HEK293 (cell line): ENCODE measurements at regions not wholly inside any gene's neighbourhood (a gene's known extent, or its start where the extent isn't known, plus 50 kb on each side); places are given as distances from the start of the nearest gene placed in this dataset.

Experiments used
- CTCF ChIA-PET: fragments of 350-600 bp; formaldehyde crosslinking; extraction: SDS; loops from one replicate; lab custom pipeline; 2021; ENCODE audit warnings: antibody characterized with exemption; lab: Yijun Ruan, JAX
- POLR2A ChIA-PET: fragments of 300-600 bp; formaldehyde crosslinking; extraction: SDS; loops from one replicate; lab custom pipeline; 2020; ENCODE audit warnings: antibody characterized with exemption, inconsistent platforms; lab: Yijun Ruan, JAX
- H3K27ac ChIP-seq: fragments of 200-500 bp; sonication (Bioruptor generic); 2 replicates; pipeline ENCODE4 v1.5.1; 2014; ENCODE audit warnings: low read depth, low read length, control low read depth, inconsistent platforms; ENCODE audit errors: extremely low read depth
- H3K36me3 ChIP-seq, 2 experiments: fragments of 200-500 bp in 1 of 2; sonication (Bioruptor generic) in 1 of 2; 1 replicate in 1 of 2; 2 replicates in 1 of 2; pipeline ENCODE4 v1.5.1; 2014 to 2017; ENCODE audit warnings: inconsistent platforms in 2 of 2, low read length in 2 of 2; ENCODE audit not compliant: control insufficient read depth in 2 of 2, insufficient read depth in 1 of 2
- H3K4me1 ChIP-seq: fragments of 200-500 bp; sonication (Bioruptor generic); 2 replicates; pipeline ENCODE4 v1.5.1; 2014; ENCODE audit warnings: mild to moderate bottlenecking, low read length, inconsistent platforms; ENCODE audit not compliant: control insufficient read depth, insufficient read depth
- H3K4me3 ChIP-seq: 2 replicates; pipeline ENCODE4 v1.5.1; 2011; ENCODE audit warnings: low read depth, mild to moderate bottlenecking, control low read depth, low read length, moderate library complexity
- H3K9me3 ChIP-seq: fragments of 200-500 bp; sonication (Bioruptor generic); 2 replicates; pipeline ENCODE4 v1.5.1; 2014; ENCODE audit warnings: low read depth, low read length, inconsistent platforms; ENCODE audit not compliant: control insufficient read depth, insufficient read depth
- KLF16 ChIP-seq: fragments of 450-650 bp; formaldehyde crosslinking; IDR thresholded peaks from 2 replicates; pipeline ENCODE4 v1.5.1; 2017; ENCODE audit warnings: missing biosample characterization, missing genetic modification characterization
- SCRT1 ChIP-seq: fragments of 450-650 bp; formaldehyde crosslinking; IDR thresholded peaks from 2 replicates; pipeline ENCODE4 v1.5.1; 2016; ENCODE audit warnings: missing biosample characterization, missing genetic modification characterization, borderline replicate concordance
- SP7 ChIP-seq: fragments of 450-650 bp; formaldehyde crosslinking; IDR thresholded peaks from 2 replicates; pipeline ENCODE4 v1.5.1; 2016; ENCODE audit warnings: missing biosample characterization, missing genetic modification characterization
- ZFP3 ChIP-seq: fragments of 450-650 bp; formaldehyde crosslinking; IDR thresholded peaks from 2 replicates; pipeline ENCODE4 v1.5.1; 2016; ENCODE audit warnings: low read depth, missing biosample characterization, missing genetic modification characterization
- ZNF140 ChIP-seq: fragments of 450-650 bp; formaldehyde crosslinking; IDR thresholded peaks from 2 replicates; pipeline ENCODE4 v1.5.1; 2016; ENCODE audit warnings: missing biosample characterization, missing genetic modification characterization
- ZNF148 ChIP-seq: fragments of 450-650 bp; formaldehyde crosslinking; IDR thresholded peaks from 2 replicates; pipeline ENCODE4 v1.5.0; 2017; ENCODE audit warnings: missing biosample characterization, missing genetic modification characterization, borderline replicate concordance
- ZNF169 ChIP-seq: fragments of 450-650 bp; formaldehyde crosslinking; IDR thresholded peaks from 2 replicates; pipeline ENCODE4 v1.5.1; 2016; ENCODE audit warnings: missing biosample characterization, missing genetic modification characterization
- ZNF19 ChIP-seq: fragments of 450-650 bp; formaldehyde crosslinking; IDR thresholded peaks from 2 replicates; pipeline ENCODE4; 2016; ENCODE audit warnings: missing biosample characterization, missing genetic modification characterization, low read depth
- ZNF23 ChIP-seq: fragments of 450-650 bp; formaldehyde crosslinking; IDR thresholded peaks from 2 replicates; pipeline ENCODE4 v1.5.1; 2016; ENCODE audit warnings: missing biosample characterization, missing genetic modification characterization, borderline replicate concordance
- ZNF280D ChIP-seq: fragments of 450-650 bp; formaldehyde crosslinking; IDR thresholded peaks from 2 replicates; pipeline ENCODE4 v1.5.1; 2016; ENCODE audit warnings: missing biosample characterization, missing genetic modification characterization
- ZNF302 ChIP-seq: fragments of 450-650 bp; formaldehyde crosslinking; IDR thresholded peaks from 2 replicates; pipeline ENCODE4 v1.5.1; 2016; ENCODE audit warnings: missing biosample characterization, missing genetic modification characterization, low read depth
- ZNF362 ChIP-seq: fragments of 450-650 bp; formaldehyde crosslinking; IDR thresholded peaks from 2 replicates; pipeline ENCODE4 v1.5.1; 2016; ENCODE audit warnings: missing biosample characterization, missing genetic modification characterization
- ZNF398 ChIP-seq: fragments of 450-650 bp; formaldehyde crosslinking; IDR thresholded peaks from 2 replicates; pipeline ENCODE4 v1.5.1; 2017; ENCODE audit warnings: missing biosample characterization, missing genetic modification characterization
- ZNF404 ChIP-seq: fragments of 450-650 bp; formaldehyde crosslinking; IDR thresholded peaks from 2 replicates; pipeline ENCODE4 v1.5.1; 2017; ENCODE audit warnings: missing biosample characterization, missing genetic modification characterization
- ZNF747 ChIP-seq: fragments of 450-650 bp; formaldehyde crosslinking; IDR thresholded peaks from 2 replicates; pipeline ENCODE4 v1.5.1; 2016; ENCODE audit warnings: missing biosample characterization, missing genetic modification characterization
- ZSCAN4 ChIP-seq: fragments of 450-650 bp; formaldehyde crosslinking; IDR thresholded peaks from 2 replicates; pipeline ENCODE4 v1.5.1; 2017; ENCODE audit warnings: missing biosample characterization, missing genetic modification characterization
- TF ChIP-seq, protein P1 (sequence below): fragments of 450-650 bp; formaldehyde crosslinking; IDR thresholded peaks from 2 replicates; pipeline ENCODE4 v1.5.1; 2016; ENCODE audit warnings: missing biosample characterization, missing genetic modification characterization, borderline replicate concordance
- TF ChIP-seq, protein P2 (sequence below): fragments of 450-650 bp; IDR thresholded peaks from 2 replicates; pipeline ENCODE4 v1.5.1; 2018; ENCODE audit warnings: missing biosample characterization, missing genetic modification characterization

DNA sequence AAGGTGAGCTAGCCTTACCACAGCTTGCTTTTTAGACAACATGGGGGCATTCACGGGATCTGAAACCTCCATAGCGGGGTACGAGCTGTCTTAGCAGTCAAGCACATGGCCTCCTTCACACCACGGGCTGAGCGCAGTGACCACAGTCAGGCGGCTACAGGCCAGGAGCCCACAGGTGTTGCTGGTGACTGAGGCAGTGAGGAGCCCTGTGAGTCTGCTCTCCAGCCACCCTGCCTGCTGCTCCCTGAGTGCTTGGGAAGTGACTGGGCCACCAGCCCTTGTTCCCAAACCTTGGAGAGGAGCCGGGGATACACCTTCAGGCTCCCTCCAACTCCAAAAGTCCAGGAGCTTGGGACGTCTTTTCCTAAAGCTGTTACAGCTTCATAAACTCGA is 418.1 kb upstream of the MYT1L start (continued):
- TF ChIP-seq ZNF280D (tag by site-specific recombination) (no peak), KLF16 (no peak), SP7 (tag by site-specific recombination) (no peak), ZNF140 (no peak), ZNF23 (tag by site-specific recombination) (no peak), ZNF302 (tag by site-specific recombination) (no peak)
- TF ChIP-seq, protein P1, sequence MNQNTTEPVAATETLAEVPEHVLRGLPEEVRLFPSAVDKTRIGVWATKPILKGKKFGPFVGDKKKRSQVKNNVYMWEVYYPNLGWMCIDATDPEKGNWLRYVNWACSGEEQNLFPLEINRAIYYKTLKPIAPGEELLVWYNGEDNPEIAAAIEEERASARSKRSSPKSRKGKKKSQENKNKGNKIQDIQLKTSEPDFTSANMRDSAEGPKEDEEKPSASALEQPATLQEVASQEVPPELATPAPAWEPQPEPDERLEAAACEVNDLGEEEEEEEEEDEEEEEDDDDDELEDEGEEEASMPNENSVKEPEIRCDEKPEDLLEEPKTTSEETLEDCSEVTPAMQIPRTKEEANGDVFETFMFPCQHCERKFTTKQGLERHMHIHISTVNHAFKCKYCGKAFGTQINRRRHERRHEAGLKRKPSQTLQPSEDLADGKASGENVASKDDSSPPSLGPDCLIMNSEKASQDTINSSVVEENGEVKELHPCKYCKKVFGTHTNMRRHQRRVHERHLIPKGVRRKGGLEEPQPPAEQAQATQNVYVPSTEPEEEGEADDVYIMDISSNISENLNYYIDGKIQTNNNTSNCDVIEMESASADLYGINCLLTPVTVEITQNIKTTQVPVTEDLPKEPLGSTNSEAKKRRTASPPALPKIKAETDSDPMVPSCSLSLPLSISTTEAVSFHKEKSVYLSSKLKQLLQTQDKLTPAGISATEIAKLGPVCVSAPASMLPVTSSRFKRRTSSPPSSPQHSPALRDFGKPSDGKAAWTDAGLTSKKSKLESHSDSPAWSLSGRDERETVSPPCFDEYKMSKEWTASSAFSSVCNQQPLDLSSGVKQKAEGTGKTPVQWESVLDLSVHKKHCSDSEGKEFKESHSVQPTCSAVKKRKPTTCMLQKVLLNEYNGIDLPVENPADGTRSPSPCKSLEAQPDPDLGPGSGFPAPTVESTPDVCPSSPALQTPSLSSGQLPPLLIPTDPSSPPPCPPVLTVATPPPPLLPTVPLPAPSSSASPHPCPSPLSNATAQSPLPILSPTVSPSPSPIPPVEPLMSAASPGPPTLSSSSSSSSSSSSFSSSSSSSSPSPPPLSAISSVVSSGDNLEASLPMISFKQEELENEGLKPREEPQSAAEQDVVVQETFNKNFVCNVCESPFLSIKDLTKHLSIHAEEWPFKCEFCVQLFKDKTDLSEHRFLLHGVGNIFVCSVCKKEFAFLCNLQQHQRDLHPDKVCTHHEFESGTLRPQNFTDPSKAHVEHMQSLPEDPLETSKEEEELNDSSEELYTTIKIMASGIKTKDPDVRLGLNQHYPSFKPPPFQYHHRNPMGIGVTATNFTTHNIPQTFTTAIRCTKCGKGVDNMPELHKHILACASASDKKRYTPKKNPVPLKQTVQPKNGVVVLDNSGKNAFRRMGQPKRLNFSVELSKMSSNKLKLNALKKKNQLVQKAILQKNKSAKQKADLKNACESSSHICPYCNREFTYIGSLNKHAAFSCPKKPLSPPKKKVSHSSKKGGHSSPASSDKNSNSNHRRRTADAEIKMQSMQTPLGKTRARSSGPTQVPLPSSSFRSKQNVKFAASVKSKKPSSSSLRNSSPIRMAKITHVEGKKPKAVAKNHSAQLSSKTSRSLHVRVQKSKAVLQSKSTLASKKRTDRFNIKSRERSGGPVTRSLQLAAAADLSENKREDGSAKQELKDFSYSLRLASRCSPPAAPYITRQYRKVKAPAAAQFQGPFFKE (tag by site-specific recombination), result no peak

DNA sequence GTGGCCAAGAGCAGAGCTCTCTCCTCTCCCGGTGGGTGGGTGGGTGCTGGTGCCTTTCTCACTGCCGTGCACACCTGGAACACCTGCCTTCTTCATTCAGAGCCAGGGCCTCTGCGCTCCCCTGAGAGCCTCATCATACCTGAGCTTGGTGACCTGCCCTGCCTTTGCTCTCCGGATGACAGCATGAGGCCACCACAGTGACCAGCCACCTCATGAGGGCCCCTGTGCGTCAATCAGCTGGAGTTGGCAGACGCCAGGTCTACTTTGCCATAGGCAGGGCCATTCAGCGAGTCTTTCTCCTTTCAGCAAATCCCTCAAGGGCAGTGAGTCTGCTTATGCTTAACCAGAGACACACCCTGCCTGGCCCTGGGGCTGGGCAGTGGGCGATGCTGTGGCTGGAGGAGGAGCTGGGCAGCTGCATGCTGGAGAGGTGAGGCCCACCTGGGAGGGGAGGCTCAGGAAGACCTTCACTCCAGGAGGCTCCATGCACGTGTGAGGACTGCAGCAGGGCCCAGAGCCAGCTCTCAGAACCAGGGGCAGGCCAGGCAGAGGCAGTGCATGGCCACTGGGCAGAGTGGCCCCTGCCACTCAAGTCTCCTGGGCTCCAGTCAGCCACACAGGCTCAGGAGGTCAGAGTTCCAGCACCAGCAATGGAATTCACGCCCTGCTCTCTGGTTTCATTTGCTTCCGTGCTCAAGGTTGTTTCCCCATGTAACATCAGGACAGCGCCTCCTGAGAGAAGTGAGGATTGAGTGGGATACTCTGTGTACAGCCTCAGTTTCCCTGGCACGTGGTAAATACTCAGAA is 417.5 kb upstream of the MYT1L start:
- Histone ChIP-seq H3K9me3 (no peaks in the 10 kb centered on the region), H3K36me3 (no peaks in the 10 kb centered on the region), H3K4me3 (no peak overlapping the region), H3K27ac (no peak overlapping the region), H3K4me1 (no peaks in the 10 kb centered on the region)
- ChIA-PET POLR2A (no interaction called here), CTCF (no interaction called here)
- TF ChIP-seq ZNF404 (no peak), ZNF398 (no peak), ZNF19 (tag by site-specific recombination) (no peak), ZNF169 (tag by site-specific recombination) (no peak), ZNF747 (tag by site-specific recombination) (no peak), ZFP3 (tag by site-specific recombination) (no peak), ZNF148 (tag by site-specific recombination) (no peak), SCRT1 (tag by site-specific recombination) (no peak), ZNF362 (tag by site-specific recombination) (no peak), ZSCAN4 (tag by site-specific recombination) (no peak)
- TF ChIP-seq, protein P2, sequence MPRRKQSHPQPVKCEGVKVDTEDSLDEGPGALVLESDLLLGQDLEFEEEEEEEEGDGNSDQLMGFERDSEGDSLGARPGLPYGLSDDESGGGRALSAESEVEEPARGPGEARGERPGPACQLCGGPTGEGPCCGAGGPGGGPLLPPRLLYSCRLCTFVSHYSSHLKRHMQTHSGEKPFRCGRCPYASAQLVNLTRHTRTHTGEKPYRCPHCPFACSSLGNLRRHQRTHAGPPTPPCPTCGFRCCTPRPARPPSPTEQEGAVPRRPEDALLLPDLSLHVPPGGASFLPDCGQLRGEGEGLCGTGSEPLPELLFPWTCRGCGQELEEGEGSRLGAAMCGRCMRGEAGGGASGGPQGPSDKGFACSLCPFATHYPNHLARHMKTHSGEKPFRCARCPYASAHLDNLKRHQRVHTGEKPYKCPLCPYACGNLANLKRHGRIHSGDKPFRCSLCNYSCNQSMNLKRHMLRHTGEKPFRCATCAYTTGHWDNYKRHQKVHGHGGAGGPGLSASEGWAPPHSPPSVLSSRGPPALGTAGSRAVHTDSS, result no peak
